RWPE2 (cell line): ENCODE measurements at regions not wholly inside any gene's neighbourhood (a gene's known extent, or its start where the extent isn't known, plus 50 kb on each side); places are given as distances from the start of the nearest gene placed in this dataset.

Experiments
- ATAC-seq: fragments of 200-7000 bp; cut with Tn5 transposase; 3 replicates; pipeline ENCODE4 v1.9.1; 2021; ENCODE audit warnings: low read depth
- DNase-seq: peaks from one replicate; pipeline ENCODE4 v3.0.0-alpha.2; 2020; ENCODE audit warnings: low spot score
- H3K27ac ChIP-seq: fragments of 450-650 bp; 2 replicates; pipeline ENCODE4 v1.5.1; 2017; ENCODE audit warnings: mild to moderate bottlenecking; ENCODE audit not compliant: poor library complexity, severe bottlenecking
- H3K27me3 ChIP-seq: fragments of 250-450 bp; sonication (Bioruptor Pico); 2 replicates; pipeline ENCODE4 v1.5.1; 2021; ENCODE audit warnings: mild to moderate bottlenecking, moderate library complexity; ENCODE audit not compliant: insufficient read depth, poor library complexity, severe bottlenecking
- H3K36me3 ChIP-seq: fragments of 250-450 bp; sonication (Bioruptor Pico); 2 replicates; pipeline ENCODE4 v1.5.1; 2020; ENCODE audit warnings: low read depth, mild to moderate bottlenecking, moderate library complexity
- H3K4me1 ChIP-seq: fragments of 250-450 bp; sonication (Bioruptor Pico); 2 replicates; pipeline ENCODE4 v1.5.1; 2021; ENCODE audit warnings: mild to moderate bottlenecking, moderate library complexity; ENCODE audit not compliant: insufficient read depth, poor library complexity, severe bottlenecking
- H3K4me3 ChIP-seq: fragments of 250-450 bp; sonication (Bioruptor Pico); 2 replicates; pipeline ENCODE4 v1.5.1; 2021; ENCODE audit warnings: mild to moderate bottlenecking, moderate library complexity; ENCODE audit not compliant: severe bottlenecking
- H3K9me3 ChIP-seq: fragments of 250-450 bp; sonication (Bioruptor Pico); 2 replicates; pipeline ENCODE4 v1.5.1; 2021; ENCODE audit warnings: mild to moderate bottlenecking, moderate library complexity; ENCODE audit not compliant: severe bottlenecking
- CTCF ChIP-seq: fragments of 450-650 bp; IDR thresholded peaks from one replicate; pipeline ENCODE4 v1.5.1; 2017; ENCODE audit warnings: mild to moderate bottlenecking, moderate library complexity; ENCODE audit not compliant: poor library complexity, severe bottlenecking

DNA sequence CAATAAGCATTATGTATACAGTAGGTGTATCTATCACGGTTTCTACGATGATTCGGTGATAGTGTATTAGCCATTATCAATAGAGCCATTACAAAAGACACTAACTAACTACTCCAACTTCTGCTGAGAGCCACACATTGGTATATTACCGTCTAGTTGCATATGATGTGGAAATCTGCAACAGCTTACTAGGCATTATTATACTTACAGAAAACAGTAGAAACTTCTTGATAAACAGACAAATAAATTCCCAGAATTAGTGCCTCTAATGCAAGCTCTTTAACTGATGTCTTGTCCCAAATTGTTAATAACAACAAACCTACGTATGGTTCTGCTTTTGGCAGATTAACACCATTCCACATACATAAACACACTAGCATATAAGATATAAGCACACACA lies 1923.0 kb upstream of the PIK3C3 start:
- Histone ChIP-seq H3K4me1 (no peaks in the 10 kb centered on the region), H3K9me3 (no peaks in the 10 kb centered on the region), H3K27ac (no peak overlapping the region), H3K27me3 (no peaks in the 10 kb centered on the region), H3K36me3 (no peaks in the 10 kb centered on the region), H3K4me3 (no peak overlapping the region)
- DNase-seq (no peak), ATAC-seq (no peak)
- TF ChIP-seq CTCF: no peak

GRCh38 chr18:40031435-40031834 lies 1923.6 kb upstream of the PIK3C3 start:
- Histone ChIP-seq H3K4me1 (no peaks in the 10 kb centered on the region), H3K9me3 (no peaks in the 10 kb centered on the region), H3K27me3 (no peaks in the 10 kb centered on the region), H3K4me3 (no peak overlapping the region), H3K36me3 (no peaks in the 10 kb centered on the region), H3K27ac (no peak overlapping the region)
- TF ChIP-seq CTCF: no peak
- DNase-seq (no peak), ATAC-seq (no peak)

GRCh38 chr18:40019797-40020392 lies 1935.1 kb upstream of the PIK3C3 start:
- Histone ChIP-seq H3K4me3 (no peak overlapping the region), H3K9me3 (no peaks in the 10 kb centered on the region), H3K27me3 (no peaks in the 10 kb centered on the region), H3K27ac (no peak overlapping the region), H3K4me1 (no peaks in the 10 kb centered on the region), H3K36me3 (no peaks in the 10 kb centered on the region)
- DNase-seq (no peak), ATAC-seq (peak; percentile 61; the same call in 2 of the 3 replicates)
- peak; percentile 21 for TF ChIP-seq CTCF

GRCh38 chr18:40018266-40018665 lies 1936.8 kb upstream of the PIK3C3 start:
- no peak overlapping the region for H3K27ac ChIP-seq
- no peak overlapping the region for H3K4me3 ChIP-seq
- TF ChIP-seq CTCF: no peak
- H3K36me3 ChIP-seq: no peaks in the 10 kb centered on the region
- H3K4me1 ChIP-seq: no peaks in the 10 kb centered on the region
- ATAC-seq (no peak), DNase-seq (no peak)
- H3K27me3 ChIP-seq: no peaks in the 10 kb centered on the region
- no peaks in the 10 kb centered on the region for H3K9me3 ChIP-seq

DNA sequence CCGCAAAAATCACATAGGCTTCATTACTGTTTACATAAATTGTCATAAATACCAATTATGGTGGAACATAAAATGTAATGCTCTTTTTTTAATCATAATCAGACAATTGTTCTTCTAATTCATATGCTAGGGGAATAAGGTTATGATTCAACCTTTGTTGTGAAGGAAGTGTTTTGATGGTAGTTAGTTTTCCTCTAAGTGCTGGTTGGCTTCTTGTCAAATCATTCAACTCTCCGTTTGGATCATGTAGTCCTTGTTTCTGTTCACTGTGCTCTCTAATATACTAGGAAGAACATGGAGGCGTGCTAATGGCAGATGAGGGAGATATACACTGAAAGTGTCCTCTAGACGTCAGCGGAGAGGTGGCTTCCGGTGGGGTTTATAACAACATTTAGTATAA lies 1938.0 kb upstream of the PIK3C3 start:
- no peaks in the 10 kb centered on the region for H3K36me3 ChIP-seq
- H3K27ac ChIP-seq: no peak overlapping the region
- no peak overlapping the region for H3K4me3 ChIP-seq
- TF ChIP-seq CTCF: no peak
- H3K4me1 ChIP-seq: no peaks in the 10 kb centered on the region
- no peaks in the 10 kb centered on the region for H3K9me3 ChIP-seq
- H3K27me3 ChIP-seq: no peaks in the 10 kb centered on the region
- DNase-seq (no peak), ATAC-seq (no peak)
